ENCODE measurements at regions not wholly inside any gene's neighbourhood (a gene's known extent, or its start where the extent isn't known, plus 50 kb on each side); places are given as distances from the start of the nearest gene placed in this dataset.

DNA sequence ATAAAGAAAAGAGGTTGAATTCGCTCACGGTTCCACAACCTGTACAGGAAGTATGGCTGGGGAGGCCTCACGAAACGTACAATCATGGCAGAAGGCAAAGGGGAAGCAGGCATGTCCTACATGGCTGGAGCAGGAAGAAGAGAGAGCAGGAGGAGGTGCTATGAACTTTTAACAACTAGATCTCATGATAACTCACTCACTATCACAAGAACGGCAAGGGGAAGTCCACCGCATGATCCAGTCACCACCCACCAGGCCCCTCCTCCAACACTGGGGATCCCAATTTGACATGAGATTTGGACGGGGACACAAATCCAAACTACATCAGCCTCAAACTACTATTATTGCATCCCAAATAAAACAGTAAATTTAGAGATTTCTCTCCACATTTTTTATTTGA lies 53.6 kb upstream of the CST7 start:
- no peak for DNase-seq
- H3K4me2 ChIP-seq (ENCODE audit: low read depth, low read length), result no peak overlapping the region
- H3K4ac ChIP-seq (ENCODE audit: low read depth, low read length), result no peak overlapping the region
- H2BK15ac ChIP-seq (ENCODE audit: low read depth, low read length), result no peak overlapping the region
- no peak overlapping the region for H3K14ac ChIP-seq (replicated peaks; ENCODE audit: low read depth, low read length)
- intact Hi-C loops (cut with micrococcal nuclease) (no loop called here), in situ Hi-C loops (cut with MboI; ENCODE audit: low sequenced_read_pairs) (no loop called here), dilution Hi-C loops (cut with HindIII; ENCODE audit: low sequenced_read_pairs, unreplicated experiment) (no loop called here)
- no peak overlapping the region for H3K23ac ChIP-seq (ENCODE audit: low read depth, low read length)
- no peak overlapping the region for H2AFZ ChIP-seq (replicated peaks; ENCODE audit: low read length, poor library complexity)
- no peak overlapping the region for H3K9ac ChIP-seq (ENCODE audit: low read depth, low read length)
- CTCF ChIA-PET, result no interaction called here
- BruUV-seq (replicated peaks), result no TSS peak
- H3K56ac ChIP-seq (ENCODE audit: extremely low read depth, insufficient read depth, low read length), result no peak overlapping the region
- H3K27me3 ChIP-seq (ENCODE audit: control insufficient read depth, insufficient read depth, low read length), result no peaks in the 10 kb centered on the region
- H3K36me3 ChIP-seq (ENCODE audit: control insufficient read depth, insufficient read depth, low read length), result no peaks in the 10 kb centered on the region
- H4K20me1 ChIP-seq (ENCODE audit: insufficient read depth, low read length), result no peaks in the 10 kb centered on the region
- H2AK9ac ChIP-seq (replicated peaks; ENCODE audit: low read depth, low read length, poor library complexity), result no peak overlapping the region
- H3K4me3 ChIP-seq (ENCODE audit: insufficient read depth, low read depth, low read length), result no peak overlapping the region
- H4K91ac ChIP-seq (ENCODE audit: insufficient read depth, low read depth, low read length), result no peak overlapping the region
- no peak overlapping the region for H2BK5ac ChIP-seq (ENCODE audit: low read depth, low read length, poor library complexity, severe bottlenecking)
- H2BK120ac ChIP-seq (ENCODE audit: low read depth, low read length), result no peak overlapping the region
- H3K9me1 ChIP-seq (ENCODE audit: insufficient read depth, low read length), result no peaks in the 10 kb centered on the region
- no peak overlapping the region for H2BK20ac ChIP-seq (ENCODE audit: low read depth, low read length)
- no peak overlapping the region for H4K5ac ChIP-seq (ENCODE audit: low read depth, low read length)
- WGBS, 2 experiments (ENCODE audit: extremely low coverage in 2 of 2, insufficient read length in 1 of 2), result 25% methylated on average over 1 of the region's 7 CpGs; no CpG with 5 or more reads in 1 of the 2 experiments
- no peaks in the 10 kb centered on the region; the same call in 1 of the 2 replicates for H3K9me3 ChIP-seq (ENCODE audit: control insufficient read depth, insufficient read depth, low read length)
- H3K18ac ChIP-seq (ENCODE audit: low read depth, low read length), result no peak overlapping the region
- H3K79me1 ChIP-seq (ENCODE audit: low read depth in 1 of 2, low read length in 2 of 2), result no peaks in the 10 kb centered on the region
- H3K4me1 ChIP-seq (ENCODE audit: control insufficient read depth, insufficient read depth, low read length), result no peaks in the 10 kb centered on the region
- no peak overlapping the region for H4K8ac ChIP-seq (ENCODE audit: low read depth in 2 of 2, low read length in 2 of 2)
- H3K27ac ChIP-seq (ENCODE audit: insufficient read depth, low read length), result no peak overlapping the region
- no peak for TF ChIP-seq BHLHE40 (IDR thresholded peaks at IDR 0.05; ENCODE audit: low read depth, low read length)
- TF ChIP-seq, protein P1, sequence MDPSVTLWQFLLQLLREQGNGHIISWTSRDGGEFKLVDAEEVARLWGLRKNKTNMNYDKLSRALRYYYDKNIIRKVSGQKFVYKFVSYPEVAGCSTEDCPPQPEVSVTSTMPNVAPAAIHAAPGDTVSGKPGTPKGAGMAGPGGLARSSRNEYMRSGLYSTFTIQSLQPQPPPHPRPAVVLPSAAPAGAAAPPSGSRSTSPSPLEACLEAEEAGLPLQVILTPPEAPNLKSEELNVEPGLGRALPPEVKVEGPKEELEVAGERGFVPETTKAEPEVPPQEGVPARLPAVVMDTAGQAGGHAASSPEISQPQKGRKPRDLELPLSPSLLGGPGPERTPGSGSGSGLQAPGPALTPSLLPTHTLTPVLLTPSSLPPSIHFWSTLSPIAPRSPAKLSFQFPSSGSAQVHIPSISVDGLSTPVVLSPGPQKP (IDR thresholded peaks at IDR 0.05; ENCODE audit: borderline replicate concordance, low read depth, low read length), result no peak
- TF ChIP-seq, protein P2, sequence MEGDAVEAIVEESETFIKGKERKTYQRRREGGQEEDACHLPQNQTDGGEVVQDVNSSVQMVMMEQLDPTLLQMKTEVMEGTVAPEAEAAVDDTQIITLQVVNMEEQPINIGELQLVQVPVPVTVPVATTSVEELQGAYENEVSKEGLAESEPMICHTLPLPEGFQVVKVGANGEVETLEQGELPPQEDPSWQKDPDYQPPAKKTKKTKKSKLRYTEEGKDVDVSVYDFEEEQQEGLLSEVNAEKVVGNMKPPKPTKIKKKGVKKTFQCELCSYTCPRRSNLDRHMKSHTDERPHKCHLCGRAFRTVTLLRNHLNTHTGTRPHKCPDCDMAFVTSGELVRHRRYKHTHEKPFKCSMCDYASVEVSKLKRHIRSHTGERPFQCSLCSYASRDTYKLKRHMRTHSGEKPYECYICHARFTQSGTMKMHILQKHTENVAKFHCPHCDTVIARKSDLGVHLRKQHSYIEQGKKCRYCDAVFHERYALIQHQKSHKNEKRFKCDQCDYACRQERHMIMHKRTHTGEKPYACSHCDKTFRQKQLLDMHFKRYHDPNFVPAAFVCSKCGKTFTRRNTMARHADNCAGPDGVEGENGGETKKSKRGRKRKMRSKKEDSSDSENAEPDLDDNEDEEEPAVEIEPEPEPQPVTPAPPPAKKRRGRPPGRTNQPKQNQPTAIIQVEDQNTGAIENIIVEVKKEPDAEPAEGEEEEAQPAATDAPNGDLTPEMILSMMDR (conservative IDR thresholded peaks at IDR 0.05; ENCODE audit: low read depth, low read length), result no peak
- no peak for TF ChIP-seq MAZ (IDR thresholded peaks at IDR 0.05; ENCODE audit: borderline replicate concordance, low read depth, low read length)
- TF ChIP-seq CEBPB (IDR thresholded peaks at IDR 0.05; ENCODE audit: low read depth, low read length), result no peak
- no peak for TF ChIP-seq FOS (IDR thresholded peaks at IDR 0.05; ENCODE audit: low read depth, low read length)
- no peak for TF ChIP-seq POLR2A (IDR thresholded peaks at IDR 0.05; ENCODE audit: low read depth, low read length)
- no peak for TF ChIP-seq RAD21 (IDR thresholded peaks at IDR 0.05; ENCODE audit: low read length)
- TF ChIP-seq MXI1 (IDR thresholded peaks at IDR 0.05; ENCODE audit: borderline replicate concordance, low read depth, low read length), result no peak
- TF ChIP-seq CHD1 (IDR thresholded peaks at IDR 0.05; ENCODE audit: low read depth, low read length), result no peak
- no peak for TF ChIP-seq NFE2L2 (IDR thresholded peaks at IDR 0.05; ENCODE audit: low read depth, low read length)
- TF ChIP-seq MAFK (IDR thresholded peaks at IDR 0.05; ENCODE audit: low read depth, low read length), result no peak
- no peak for TF ChIP-seq SMC3 (IDR thresholded peaks at IDR 0.05; ENCODE audit: low read depth, low read length)
- TF ChIP-seq RCOR1 (IDR thresholded peaks at IDR 0.05; ENCODE audit: insufficient replicate concordance, low read length), result no peak
- TF ChIP-seq RFX5 (IDR thresholded peaks at IDR 0.05; ENCODE audit: low read depth, low read length), result no peak
- TF ChIP-seq, protein P3, sequence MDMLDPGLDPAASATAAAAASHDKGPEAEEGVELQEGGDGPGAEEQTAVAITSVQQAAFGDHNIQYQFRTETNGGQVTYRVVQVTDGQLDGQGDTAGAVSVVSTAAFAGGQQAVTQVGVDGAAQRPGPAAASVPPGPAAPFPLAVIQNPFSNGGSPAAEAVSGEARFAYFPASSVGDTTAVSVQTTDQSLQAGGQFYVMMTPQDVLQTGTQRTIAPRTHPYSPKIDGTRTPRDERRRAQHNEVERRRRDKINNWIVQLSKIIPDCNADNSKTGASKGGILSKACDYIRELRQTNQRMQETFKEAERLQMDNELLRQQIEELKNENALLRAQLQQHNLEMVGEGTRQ (IDR thresholded peaks at IDR 0.05; ENCODE audit: low read depth, low read length), result no peak
- no peak for ATAC-seq (ENCODE audit: low read depth)
- POLR2A ChIA-PET (ENCODE audit: unreplicated experiment), result no interaction called here
- no peak overlapping the region for H2AK5ac ChIP-seq (ENCODE audit: low read depth, low read length)
